ENCODE measurements at regions not wholly inside any gene's neighbourhood (a gene's known extent, or its start where the extent isn't known, plus 50 kb on each side); places are given as distances from the start of the nearest gene placed in this dataset.

DNA sequence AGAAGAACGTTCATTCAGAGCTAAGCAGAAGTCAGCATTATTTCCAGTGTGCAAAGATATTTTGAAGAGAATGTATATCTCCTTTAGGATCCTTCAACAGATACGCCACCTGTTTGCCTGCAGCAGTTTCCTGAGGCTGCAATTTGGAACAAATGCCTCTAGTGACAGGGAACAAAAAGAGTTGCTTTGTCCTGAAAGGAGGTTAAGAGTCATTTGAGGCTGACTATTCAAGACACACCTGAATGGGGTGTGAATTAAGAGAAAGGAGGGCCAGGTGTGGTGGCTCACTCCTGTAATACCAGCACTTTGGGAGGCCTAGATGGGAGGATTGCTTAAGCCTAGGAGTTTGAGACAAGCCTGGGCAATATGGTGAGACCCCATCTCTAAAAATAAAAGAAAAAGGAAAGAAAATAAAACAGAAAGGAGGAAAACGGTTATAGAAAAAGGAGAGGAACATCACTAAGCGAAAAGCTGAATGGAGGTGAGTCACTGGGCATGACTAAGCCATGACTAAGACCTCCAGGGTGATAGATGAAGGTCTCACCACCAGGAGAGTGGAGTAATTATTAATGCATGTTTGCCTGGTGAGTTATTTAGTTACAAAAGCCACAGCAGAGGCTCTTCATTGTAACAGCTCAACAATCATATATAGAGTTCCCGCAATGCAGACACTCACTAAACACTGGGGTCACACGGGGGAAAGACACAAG lies 255.2 kb upstream of the TNC start:
- no peak for FAIRE-seq

DNA sequence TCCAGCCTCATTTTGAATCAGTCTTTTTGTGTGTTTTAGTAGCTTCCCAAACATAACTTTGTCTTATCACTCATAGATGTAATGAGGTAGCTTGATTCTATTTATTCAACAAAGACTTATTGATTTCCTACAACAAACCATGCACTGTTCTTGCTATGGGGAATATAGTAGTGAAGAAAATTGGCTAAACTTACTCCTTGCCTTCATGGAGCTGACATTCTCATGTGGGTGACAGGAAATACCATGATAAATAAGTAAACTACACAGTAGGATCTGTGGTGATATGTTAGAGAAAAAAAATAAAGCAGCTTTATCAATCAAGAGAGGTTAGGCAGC lies 255.7 kb upstream of the TNC start:
- FAIRE-seq = no peak

DNA sequence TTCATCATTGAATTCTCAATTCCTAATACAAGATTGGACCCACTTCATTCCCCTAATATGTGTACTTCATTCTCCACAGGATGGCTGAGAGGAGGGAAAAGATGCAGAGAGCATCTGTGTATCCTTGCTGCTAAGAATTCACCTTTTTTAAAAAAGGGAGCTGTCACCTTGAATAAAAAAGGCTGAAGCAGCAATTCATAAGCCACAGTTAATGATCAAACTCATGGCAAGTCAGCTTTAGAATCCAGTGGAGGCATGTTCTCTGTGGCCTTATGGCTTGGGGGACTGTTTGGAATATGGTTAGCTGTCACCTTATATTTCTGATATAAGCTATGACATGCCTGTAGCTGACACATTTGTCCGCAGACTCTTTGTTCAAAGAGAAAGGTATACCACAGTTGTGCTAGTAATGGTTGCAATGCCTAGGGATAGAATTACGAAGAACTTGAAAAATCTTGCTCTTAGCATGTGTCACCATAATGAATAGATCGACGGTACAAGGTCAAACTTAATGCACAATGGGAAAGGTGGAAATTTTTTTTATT lies 256.8 kb upstream of the TNC start:
- FAIRE-seq = no peak

- no peak for FAIRE-seq
Measured at GRCh38 chr9:115378241-115378640, 260.3 kb upstream of the TNC start.

DNA sequence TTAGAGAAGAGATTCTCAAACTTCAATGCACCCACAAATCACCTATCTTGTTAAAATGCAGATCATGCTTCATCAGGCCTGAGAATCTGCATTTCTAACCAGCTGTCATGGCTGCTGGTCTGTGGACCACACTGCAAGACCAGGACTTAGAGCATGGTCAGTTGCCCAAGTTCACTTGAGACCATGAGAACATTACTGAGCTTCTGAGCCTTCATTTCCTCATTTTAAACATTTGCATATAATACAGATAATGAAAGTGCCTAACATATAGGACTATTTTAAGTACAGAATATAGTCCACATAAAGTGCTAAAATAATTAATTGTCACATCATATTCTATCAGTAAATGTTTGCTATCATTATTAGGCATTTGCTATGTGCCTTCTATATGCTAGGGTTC lies 260.8 kb upstream of the TNC start:
- FAIRE-seq = no peak

- FAIRE-seq = no peak
Measured at GRCh38 chr9:115379719-115380118, 261.8 kb upstream of the TNC start.

GRCh38 chr9:115382865-115383264 lies 264.9 kb upstream of the TNC start:
- no peak for FAIRE-seq

GRCh38 chr9:115385383-115386122 lies 267.6 kb upstream of the TNC start:
- FAIRE-seq = no peak

GRCh38 chr9:115386963-115387770 lies 269.2 kb upstream of the TNC start:
- FAIRE-seq = no peak

- no peak for FAIRE-seq
Measured at GRCh38 chr9:115391168-115391825, 273.3 kb upstream of the TNC start.

DNA sequence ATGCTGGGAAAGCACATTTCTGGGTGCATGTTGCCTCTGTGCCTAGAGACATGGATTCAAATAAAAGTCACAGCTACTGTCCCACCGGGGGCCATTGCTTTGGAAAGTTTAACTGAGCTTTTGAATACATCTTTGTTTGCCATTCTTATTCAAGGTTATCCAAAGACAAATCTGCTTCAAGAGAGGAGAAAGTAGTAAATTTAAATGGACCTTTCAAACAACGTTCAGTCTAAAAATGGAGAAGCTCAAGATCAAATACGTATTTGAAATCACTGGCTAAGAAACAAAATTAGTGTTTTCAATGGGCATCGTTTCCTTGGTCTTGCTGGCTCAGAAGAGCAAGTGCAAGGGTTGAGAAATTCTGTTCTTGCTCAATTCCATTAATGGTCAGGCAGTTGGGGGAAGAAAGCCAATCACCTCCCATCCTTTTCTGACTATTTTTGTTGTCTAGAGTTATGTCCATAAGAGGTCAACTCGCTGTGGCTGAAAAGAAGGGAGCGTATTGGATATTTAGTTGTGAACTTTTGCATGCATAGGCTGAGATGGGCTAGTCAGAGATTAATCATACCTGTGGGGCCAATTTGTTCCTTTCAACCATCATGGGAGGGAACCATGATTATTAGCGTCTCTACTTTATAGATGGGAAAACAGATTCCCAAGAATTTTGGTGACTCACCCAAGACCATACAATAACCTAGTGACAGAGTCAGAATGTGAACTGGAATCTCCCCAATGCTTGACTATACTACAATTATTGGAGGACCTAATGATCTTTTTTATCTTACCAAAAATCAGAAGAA lies 276.2 kb upstream of the TNC start:
- no peak for FAIRE-seq

- FAIRE-seq = no peak
Measured at GRCh38 chr9:115395511-115396021, 277.6 kb upstream of the TNC start.

DNA sequence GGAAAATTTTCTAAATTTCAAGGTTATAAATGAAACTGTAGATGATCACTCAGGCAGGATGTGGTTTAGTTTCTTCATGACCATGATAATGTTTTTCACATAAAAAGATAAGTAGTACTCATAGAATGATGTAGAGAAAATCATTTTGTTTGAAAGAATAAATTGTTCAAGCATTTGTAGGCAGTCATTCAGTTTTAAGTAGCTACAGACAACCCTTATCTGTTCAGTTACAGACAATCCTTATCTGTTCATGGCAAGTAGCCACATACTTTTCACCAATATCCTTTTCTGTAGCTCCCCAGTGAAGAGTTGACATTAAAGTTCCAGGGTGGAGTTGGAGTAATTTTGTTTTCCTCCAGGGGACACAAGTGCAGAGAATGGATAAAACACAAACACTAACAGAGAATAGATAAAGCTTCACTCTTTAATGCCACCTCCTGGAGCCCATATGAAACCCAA lies 278.1 kb upstream of the TNC start:
- no peak for FAIRE-seq

GRCh38 chr9:115397591-115398312 lies 279.8 kb upstream of the TNC start:
- FAIRE-seq = no peak

GRCh38 chr9:115398313-115398650 lies 280.3 kb upstream of the TNC start:
- no peak for FAIRE-seq

DNA sequence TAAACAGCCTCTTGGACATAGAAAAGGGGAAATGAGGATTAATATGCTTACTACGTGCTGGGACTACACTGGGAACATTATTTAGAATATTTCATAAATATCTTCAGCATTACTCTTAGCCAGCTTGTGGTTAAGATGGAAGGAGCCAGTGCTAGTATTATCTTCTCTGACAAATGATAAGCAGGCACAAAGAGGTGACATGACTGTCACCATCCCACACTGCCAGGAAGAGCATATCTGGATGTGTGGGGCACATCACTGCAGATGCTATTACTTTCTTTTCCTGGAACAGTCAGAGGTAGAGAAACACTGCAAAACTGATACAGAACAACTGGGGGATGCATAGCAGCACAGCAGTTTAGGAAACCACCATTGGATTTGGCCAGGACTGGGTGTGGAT lies 281.0 kb upstream of the TNC start:
- FAIRE-seq = no peak

GRCh38 chr9:115400796-115401195 lies 282.8 kb upstream of the TNC start:
- no peak for FAIRE-seq

DNA sequence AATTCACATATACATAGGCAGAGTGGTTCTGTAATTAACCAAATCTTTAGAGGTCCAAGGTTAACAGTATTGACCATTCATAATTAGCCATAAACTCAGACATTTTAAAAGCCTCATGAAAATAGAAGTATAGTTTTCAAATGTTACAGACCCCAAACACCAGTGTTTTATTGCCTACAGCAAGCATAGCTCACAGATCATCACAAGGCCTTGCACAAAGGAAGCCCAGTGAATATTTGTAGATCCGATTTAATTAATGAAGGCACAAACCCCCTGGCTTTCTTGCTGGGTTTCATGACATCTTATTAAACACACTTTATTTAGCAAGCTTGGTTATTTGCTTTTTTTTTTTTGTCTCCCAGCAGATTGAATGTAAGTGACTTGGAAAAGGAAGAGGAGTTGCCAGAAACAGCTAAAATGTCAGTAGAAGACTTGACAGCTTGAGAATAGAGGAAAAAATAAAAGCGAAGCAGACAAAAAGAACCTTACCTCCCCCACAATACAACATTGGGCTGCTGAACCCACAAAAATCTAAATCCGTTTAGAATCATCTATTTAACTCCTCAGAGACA lies 283.9 kb upstream of the TNC start:
- FAIRE-seq = no peak

DNA sequence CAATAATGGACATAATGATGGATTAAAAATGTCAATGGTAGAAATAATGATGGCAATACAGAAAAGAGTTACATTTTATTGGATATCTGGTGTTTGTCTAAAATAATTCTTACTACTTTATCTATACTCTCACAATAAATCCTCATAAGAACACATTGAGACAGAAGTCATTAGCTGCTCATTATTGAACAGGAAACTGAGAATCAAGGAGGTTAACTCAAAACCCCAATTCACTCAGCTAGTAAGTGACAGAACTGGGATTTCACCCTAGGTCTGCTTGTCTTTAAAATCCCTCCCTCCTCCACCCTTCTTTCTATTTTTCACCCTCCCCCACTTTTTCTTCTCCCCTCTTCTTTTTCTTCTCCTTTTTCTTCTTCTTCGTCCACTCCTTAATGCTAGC lies 285.8 kb upstream of the TNC start:
- no peak for FAIRE-seq

DNA sequence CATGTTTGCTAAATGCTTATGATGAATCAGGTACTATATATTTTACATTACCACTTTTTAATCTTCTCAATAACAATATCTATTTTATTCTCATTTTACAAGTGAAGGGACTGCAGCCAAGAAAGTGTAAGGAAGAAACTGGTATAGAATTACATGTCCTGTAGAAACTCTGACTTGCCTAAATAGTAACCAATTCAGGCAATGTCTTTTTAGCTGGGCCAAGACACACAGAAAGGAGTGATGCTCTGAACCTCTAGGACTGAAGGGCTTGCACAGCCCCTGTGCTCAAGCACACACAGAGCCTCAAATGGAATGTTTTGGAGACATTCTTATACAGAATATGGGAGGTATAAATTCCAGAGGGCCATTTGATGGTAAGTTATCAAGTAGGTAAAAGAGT lies 286.4 kb upstream of the TNC start:
- no peak for FAIRE-seq

GRCh38 chr9:115411516-115411915 lies 293.6 kb upstream of the TNC start:
- FAIRE-seq = no peak
